SK-N-SH (cell line): ENCODE measurements at regions not wholly inside any gene's neighbourhood (a gene's known extent, or its start where the extent isn't known, plus 50 kb on each side); places are given as distances from the start of the nearest gene placed in this dataset.

ENCODE experiments used
- CHD2 ChIP-seq: fragments of 150-350 bp; IDR thresholded peaks from 2 replicates; pipeline ENCODE4 v1.6.1; 2018; ENCODE audit warnings: low read length; ENCODE audit not compliant: partially characterized antibody
- CTCF ChIP-seq: fragments of 200-600 bp; sonication (generic); IDR thresholded peaks from 2 replicates; pipeline ENCODE4 v1.6.1; 2017; ENCODE audit warnings: antibody characterized with exemption, mild to moderate bottlenecking, moderate library complexity
- EP300 ChIP-seq, 2 experiments: IDR thresholded peaks; 2 replicates each; pipeline versions ENCODE4 v1.4.0 to v1.6.1; 2012; ENCODE audit warnings: borderline replicate concordance in 1 of 2, low read depth in 1 of 2, low read length in 1 of 2
- EZH2phosphoT487 ChIP-seq: fragments of 200-600 bp; sonication (generic); IDR thresholded peaks from 2 replicates; pipeline ENCODE4 v1.6.1; 2017; ENCODE audit warnings: low read depth, mixed run types, mild to moderate bottlenecking, antibody characterized with exemption, moderate library complexity, borderline replicate concordance
- GATA2 ChIP-seq: sonication (generic); formaldehyde crosslinking; IDR thresholded peaks from 2 replicates; pipeline ENCODE4 v1.5.0; 2020; ENCODE audit warnings: mild to moderate bottlenecking, missing genetic modification reagents
- JUND ChIP-seq: IDR thresholded peaks from 2 replicates; pipeline ENCODE4 v1.4.0; 2012
- MEF2A ChIP-seq: IDR thresholded peaks from 2 replicates; pipeline ENCODE4 v1.4.0; 2012; ENCODE audit warnings: low read depth, borderline replicate concordance
- POLR2AphosphoS5 ChIP-seq: IDR thresholded peaks from 2 replicates; pipeline ENCODE4 v1.6.1; 2012; ENCODE audit warnings: low read depth, low read length
- RCOR1 ChIP-seq: fragments of 150-350 bp; IDR thresholded peaks from 2 replicates; pipeline ENCODE4 v1.6.1; 2017; ENCODE audit warnings: antibody characterized with exemption, low read length
- TAF1 ChIP-seq: IDR thresholded peaks from 2 replicates; pipeline ENCODE4 v1.6.1; 2012; ENCODE audit warnings: low read depth, mild to moderate bottlenecking, low read length, moderate library complexity, borderline replicate concordance
- USF2 ChIP-seq: fragments of 150-350 bp; IDR thresholded peaks from 2 replicates; pipeline ENCODE4 v1.6.1; 2017; ENCODE audit warnings: antibody characterized with exemption, low read length, low read depth, borderline replicate concordance

DNA sequence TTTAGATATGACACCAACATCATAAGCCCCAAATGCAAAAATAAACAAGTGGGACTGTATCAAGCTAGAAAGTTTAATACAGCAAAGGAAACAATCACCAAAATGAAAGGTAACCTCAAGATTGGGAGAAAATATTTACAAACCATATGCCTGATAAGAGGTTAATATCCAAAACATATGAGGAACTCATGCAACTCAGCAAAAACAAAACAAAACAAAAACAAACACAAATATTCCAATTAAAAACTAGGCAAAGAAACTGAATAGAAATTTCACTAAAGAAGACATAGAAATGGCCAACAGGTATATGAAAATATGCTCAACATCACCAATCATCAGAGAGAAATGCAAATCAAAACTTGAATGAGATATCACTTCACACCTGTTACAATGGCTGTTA lies 116.5 kb upstream of the ATP1B1 start:
- TF ChIP-seq EP300 (IDR thresholded peaks at IDR 0.05; ENCODE audit: borderline replicate concordance in 1 of 2, low read depth in 1 of 2, low read length in 1 of 2) (no peak), CTCF (no peak), JUND (no peak), USF2 (no peak), TAF1 (no peak), RCOR1 (no peak), CHD2 (no peak), GATA2 (CRISPR knock-in tag) (no peak), POLR2AphosphoS5 (no peak), EZH2phosphoT487 (no peak), MEF2A (no peak)
